GM23248 (cell line): ENCODE measurements at regions not wholly inside any gene's neighbourhood (a gene's known extent, or its start where the extent isn't known, plus 50 kb on each side); places are given as distances from the start of the nearest gene placed in this dataset.

ENCODE experiments used
- DNase-seq: peaks from one replicate; pipeline ENCODE4 v3.0.0-alpha.2; 2015
- H2AFZ ChIP-seq: fragments of 200-600 bp; sonication (generic); 2 replicates; pipeline ENCODE4 v1.6.1; 2016; ENCODE audit warnings: antibody characterized with exemption
- H3F3A ChIP-seq: fragments of 200-600 bp; sonication (generic); 2 replicates; pipeline ENCODE4 v1.6.1; 2016; ENCODE audit warnings: mild to moderate bottlenecking, antibody characterized with exemption, mixed run types; ENCODE audit not compliant: insufficient read depth
- H3K27ac ChIP-seq: fragments of 200-600 bp; sonication (generic); 2 replicates; pipeline ENCODE4 v1.5.1; 2016; ENCODE audit warnings: mild to moderate bottlenecking
- H3K27me3 ChIP-seq: fragments of 200-600 bp; sonication (generic); replicated peaks from 2 replicates; pipeline ENCODE4 v1.6.1; 2016; ENCODE audit warnings: mild to moderate bottlenecking; ENCODE audit not compliant: insufficient read depth
- H3K36me3 ChIP-seq: fragments of 200-600 bp; sonication (generic); 2 replicates; pipeline ENCODE4 v1.6.1; 2016; ENCODE audit warnings: low read depth, mild to moderate bottlenecking
- H3K4me1 ChIP-seq: fragments of 200-600 bp; sonication (generic); 2 replicates; pipeline ENCODE4 v1.6.1; 2016; ENCODE audit warnings: mild to moderate bottlenecking; ENCODE audit not compliant: insufficient read depth
- H3K4me2 ChIP-seq: fragments of 200-600 bp; sonication (generic); one replicate; pipeline ENCODE4 v1.6.1; 2016; ENCODE audit warnings: mild to moderate bottlenecking; ENCODE audit not compliant: unreplicated experiment
- H3K4me3 ChIP-seq: fragments of 200-600 bp; sonication (generic); 2 replicates; pipeline ENCODE4 v1.5.1; 2016; ENCODE audit warnings: mild to moderate bottlenecking
- H3K79me2 ChIP-seq: fragments of 200-600 bp; sonication (generic); 2 replicates; pipeline ENCODE4 v1.6.1; 2016; ENCODE audit warnings: mild to moderate bottlenecking; ENCODE audit not compliant: insufficient read depth
- H3K9ac ChIP-seq: fragments of 200-600 bp; sonication (generic); 2 replicates; pipeline ENCODE4 v1.6.1; 2016; ENCODE audit warnings: mild to moderate bottlenecking
- H3K9me2 ChIP-seq: fragments of 200-600 bp; sonication (generic); 2 replicates; pipeline ENCODE4 v1.6.1; 2016; ENCODE audit warnings: mixed run types, mild to moderate bottlenecking, moderate library complexity; ENCODE audit not compliant: insufficient read depth
- H3K9me3 ChIP-seq: fragments of 200-600 bp; sonication (generic); one replicate; pipeline ENCODE4 v1.6.1; 2017; ENCODE audit warnings: low read depth
- H4K20me1 ChIP-seq: fragments of 200-600 bp; sonication (generic); 2 replicates; pipeline ENCODE4 v1.6.0; 2016; ENCODE audit not compliant: insufficient read depth
- EZH2 ChIP-seq: fragments of 200-600 bp; sonication (generic); IDR thresholded peaks from 2 replicates; pipeline ENCODE4 v1.6.1; 2018; ENCODE audit warnings: antibody characterized with exemption, mild to moderate bottlenecking; ENCODE audit not compliant: insufficient read depth, poor library complexity, severe bottlenecking
- EZH2phosphoT487 ChIP-seq: fragments of 200-600 bp; sonication (generic); IDR thresholded peaks from 2 replicates; pipeline ENCODE4 v1.6.1; 2018; ENCODE audit warnings: antibody characterized with exemption, moderate library complexity, mild to moderate bottlenecking, low read depth; ENCODE audit not compliant: insufficient read depth
- WGBS, 2 experiments: methylation state at CpG; one replicate each; pipeline ENCODE4 v1.1.6; 2015 to 2017; ENCODE audit warnings: low lambda C conversion rate in 2 of 2, low coverage in 1 of 2; ENCODE audit errors: missing lambda C conversion rate in 2 of 2; 5-methylcytosine and 5-hydroxymethylcytosine counted together
- in situ Hi-C: fragments of 300-500 bp; cut with MboI; formaldehyde crosslinking; loops from 2 replicates; pipeline ENCODE4 v1.15.0; 2020

DNA sequence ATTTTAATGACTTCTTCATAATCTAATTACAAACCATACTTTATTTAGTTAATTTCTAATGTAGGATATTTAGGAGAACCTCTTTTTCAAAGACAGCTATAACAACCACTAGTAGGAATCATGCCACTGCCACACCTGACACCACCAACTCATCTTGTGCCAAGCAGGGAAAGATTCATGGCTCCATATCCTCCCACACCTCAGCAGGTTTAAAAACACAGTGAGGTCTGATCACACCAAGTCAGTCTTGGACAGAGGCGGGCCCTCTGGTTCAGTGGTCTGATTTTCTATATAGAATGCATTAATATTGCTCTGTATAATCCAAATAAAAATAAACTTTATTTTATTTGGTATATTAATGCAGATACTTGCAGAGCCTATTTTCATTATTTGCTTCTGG is 227.7 kb upstream of the TTC29 start:
- WGBS, 2 experiments, result 80 to 88% methylated on average over 1 of the region's 1 CpG

DNA sequence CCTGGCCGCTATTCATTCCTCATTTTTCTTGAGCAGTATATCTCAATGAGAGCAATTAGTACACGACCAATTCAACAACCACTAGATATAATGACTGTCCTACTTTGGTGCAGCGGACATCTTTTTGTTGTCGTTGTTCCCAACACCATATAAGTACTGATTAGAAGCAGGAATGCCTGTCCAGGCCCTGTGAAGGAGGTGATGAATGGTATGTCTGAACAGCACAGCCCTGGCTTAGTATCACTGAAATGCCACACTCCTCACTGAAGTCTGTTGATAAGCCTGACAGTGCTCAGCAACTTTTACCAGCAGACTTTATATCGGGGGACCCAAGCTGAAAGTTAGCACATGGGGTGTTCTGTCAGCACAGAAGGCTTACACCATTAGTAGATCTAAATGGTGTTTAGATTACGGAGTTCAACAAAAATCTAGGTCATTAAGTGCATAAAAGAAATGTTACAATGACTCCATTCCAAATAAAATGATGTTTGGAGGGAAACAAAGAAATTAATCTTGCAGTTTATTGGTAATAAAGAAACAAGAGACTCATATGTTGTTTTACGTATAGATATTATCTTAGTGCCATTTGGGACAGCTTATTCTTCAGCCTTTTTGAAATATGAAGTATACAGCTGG is 228.3 kb upstream of the TTC29 start:
- Histone ChIP-seq H3F3A (no peaks in the 10 kb centered on the region), H3K79me2 (no peaks in the 10 kb centered on the region), H3K4me2 (no peak overlapping the region), H3K9ac (no peak overlapping the region), H3K27me3 (no peaks in the 10 kb centered on the region), H3K36me3 (no peaks in the 10 kb centered on the region), H3K4me3 (no peak overlapping the region), H3K27ac (no peak overlapping the region), H3K4me1 (no peaks in the 10 kb centered on the region), H3K9me3 (no peaks in the 10 kb centered on the region), H4K20me1 (no peaks in the 10 kb centered on the region), H3K9me2 (no peaks in the 10 kb centered on the region), H2AFZ (no peak overlapping the region)
- in situ Hi-C loops, result loop anchor here (25.0 kb wide), 1 partner anchor 688 kb away; no protein-coding TSS in a partner anchor
- WGBS, 2 experiments, result 55% methylated on average over 7 of the region's 7 CpGs
- TF ChIP-seq EZH2 (no peak), EZH2phosphoT487 (no peak)
- no peak for DNase-seq

More for the DNA sequence above, 227.7 kb upstream of the TTC29 start:
- Histone ChIP-seq H2AFZ (no peak overlapping the region), H3K79me2 (no peaks in the 10 kb centered on the region), H4K20me1 (no peaks in the 10 kb centered on the region), H3K4me2 (no peak overlapping the region), H3K9me3 (no peaks in the 10 kb centered on the region), H3K4me3 (no peak overlapping the region), H3K9ac (no peak overlapping the region), H3K4me1 (no peaks in the 10 kb centered on the region), H3K36me3 (no peaks in the 10 kb centered on the region), H3K9me2 (no peaks in the 10 kb centered on the region), H3F3A (no peaks in the 10 kb centered on the region), H3K27ac (no peak overlapping the region), H3K27me3 (no peaks in the 10 kb centered on the region)
- TF ChIP-seq EZH2 (no peak), EZH2phosphoT487 (no peak)
- DNase-seq, result no peak
- in situ Hi-C loops, result loop anchor here (25.0 kb wide), 1 partner anchor 689 kb away; no protein-coding TSS in a partner anchor

GRCh38 chr4:147174591-147174990 is 228.9 kb upstream of the TTC29 start:
- Histone ChIP-seq H3K4me2 (no peak overlapping the region), H3K36me3 (no peaks in the 10 kb centered on the region), H2AFZ (no peak overlapping the region), H3K4me1 (no peaks in the 10 kb centered on the region), H3K9me2 (no peaks in the 10 kb centered on the region), H3K4me3 (no peak overlapping the region), H3K9me3 (no peaks in the 10 kb centered on the region), H3F3A (no peaks in the 10 kb centered on the region), H3K27ac (no peak overlapping the region), H3K79me2 (no peaks in the 10 kb centered on the region), H3K9ac (no peak overlapping the region), H3K27me3 (no peaks in the 10 kb centered on the region), H4K20me1 (no peaks in the 10 kb centered on the region)
- DNase-seq, result no peak
- no peak for TF ChIP-seq EZH2phosphoT487
- TF ChIP-seq EZH2, result no peak
- in situ Hi-C loops, result loop anchor here (25.0 kb wide), 1 partner anchor 688 kb away; no protein-coding TSS in a partner anchor
- 23 to 24% methylated on average over 1 of the region's 1 CpG for WGBS, 2 experiments

- no peak overlapping the region for H3K4me2 ChIP-seq
- H3K4me3 ChIP-seq, result no peak overlapping the region
- no peaks in the 10 kb centered on the region for H3F3A ChIP-seq
- H3K27me3 ChIP-seq, result no peaks in the 10 kb centered on the region
- in situ Hi-C loops, result no loop called here
- H4K20me1 ChIP-seq, result no peaks in the 10 kb centered on the region
- no peaks in the 10 kb centered on the region for H3K4me1 ChIP-seq
- no peaks in the 10 kb centered on the region for H3K36me3 ChIP-seq
- WGBS, 2 experiments, result 20 to 50% methylated on average over 1 of the region's 1 CpG
- no peak overlapping the region for H3K27ac ChIP-seq
- no peaks in the 10 kb centered on the region for H3K9me2 ChIP-seq
- no peak overlapping the region for H2AFZ ChIP-seq
- no peaks in the 10 kb centered on the region for H3K9me3 ChIP-seq
- no peaks in the 10 kb centered on the region for H3K79me2 ChIP-seq
- no peak overlapping the region for H3K9ac ChIP-seq
- TF ChIP-seq EZH2phosphoT487 (no peak), EZH2 (no peak)
- DNase-seq, result no peak
Measured at GRCh38 chr4:147175460-147176025, 229.9 kb upstream of the TTC29 start.
